DND-41 (cell line): ENCODE measurements at regions not wholly inside any gene's neighbourhood (a gene's known extent, or its start where the extent isn't known, plus 50 kb on each side); places are given as distances from the start of the nearest gene placed in this dataset.

Experiments
- ATAC-seq: fragments of 200-7000 bp; cut with Tn5 transposase; 3 replicates; pipeline ENCODE4 v1.9.1; 2021; ENCODE audit warnings: low read depth; ENCODE audit not compliant: insufficient read depth
- DNase-seq: peaks from one replicate; pipeline ENCODE4 v3.0.0-alpha.2; 2020
- H2AFZ ChIP-seq: 2 replicates; pipeline ENCODE4 v1.6.0; 2012; ENCODE audit warnings: low read depth, low read length
- H3K27ac ChIP-seq: 2 replicates; pipeline ENCODE4 v1.5.1; 2012; ENCODE audit warnings: low read length, inconsistent platforms
- H3K27me3 ChIP-seq: fragments of 200-600 bp; sonication (generic); 2 replicates; pipeline ENCODE4 v1.6.0; 2012; ENCODE audit warnings: low read length, mild to moderate bottlenecking, inconsistent platforms; ENCODE audit not compliant: insufficient read depth, poor library complexity
- H3K36me3 ChIP-seq: 2 replicates; pipeline ENCODE4 v1.5.1; 2012; ENCODE audit warnings: low read length, inconsistent platforms; ENCODE audit not compliant: insufficient read depth
- H3K4me1 ChIP-seq: 2 replicates; pipeline ENCODE4 v1.5.1; 2012; ENCODE audit warnings: mild to moderate bottlenecking, low read length; ENCODE audit not compliant: insufficient read depth
- H3K4me2 ChIP-seq: 2 replicates; pipeline ENCODE4 v1.6.0; 2012; ENCODE audit warnings: mild to moderate bottlenecking, moderate library complexity, low read length, inconsistent platforms; ENCODE audit not compliant: insufficient read depth
- H3K4me3 ChIP-seq, 2 experiments: fragments of 200-600 bp in 1 of 2; shearing (Covaris generic) in 1 of 2; 2 replicates each; pipeline ENCODE4 v1.5.1; 2012 to 2016; ENCODE audit warnings: inconsistent platforms in 2 of 2, low read length in 2 of 2, mild to moderate bottlenecking in 2 of 2, low read depth in 1 of 2, moderate library complexity in 1 of 2
- H3K79me2 ChIP-seq: 2 replicates; pipeline ENCODE4 v1.6.0; 2012; ENCODE audit warnings: low read length, inconsistent platforms; ENCODE audit not compliant: insufficient read depth
- H3K9ac ChIP-seq: 2 replicates; pipeline ENCODE4 v1.6.0; 2012; ENCODE audit warnings: low read depth, mild to moderate bottlenecking, inconsistent platforms, low read length, moderate library complexity
- H3K9me3 ChIP-seq: 2 replicates; pipeline ENCODE4 v1.5.1; 2012; ENCODE audit warnings: low read length, moderate library complexity, mild to moderate bottlenecking, inconsistent platforms; ENCODE audit not compliant: insufficient read depth, severe bottlenecking
- H4K20me1 ChIP-seq: 2 replicates; pipeline ENCODE4 v1.6.0; 2012; ENCODE audit warnings: low read length; ENCODE audit not compliant: insufficient read depth
- CTCF ChIP-seq: IDR thresholded peaks from 2 replicates; pipeline ENCODE4 v1.5.1; 2012; ENCODE audit warnings: borderline replicate concordance, low read length, moderate library complexity, mild to moderate bottlenecking; ENCODE audit not compliant: poor library complexity, severe bottlenecking; ENCODE audit errors: extremely low read depth
- EZH2 ChIP-seq: IDR thresholded peaks from 3 replicates; pipeline ENCODE4 v1.6.1; 2012; ENCODE audit warnings: borderline replicate concordance, low read depth, mild to moderate bottlenecking, moderate library complexity, low read length, inconsistent platforms; ENCODE audit not compliant: severe bottlenecking

- H3K27me3 ChIP-seq: no peaks in the 10 kb centered on the region
- H2AFZ ChIP-seq: no peak overlapping the region
- H3K4me2 ChIP-seq: no peak overlapping the region
- ATAC-seq: no peak
- no peak overlapping the region for H3K9ac ChIP-seq
- H3K27ac ChIP-seq: no peak overlapping the region
- DNase-seq: no peak
- no peak overlapping the region for H3K4me3 ChIP-seq
- no peaks in the 10 kb centered on the region for H3K79me2 ChIP-seq
- H3K4me1 ChIP-seq: no peaks in the 10 kb centered on the region
- TF ChIP-seq EZH2 (no peak), CTCF (no peak)
- no peaks in the 10 kb centered on the region for H3K36me3 ChIP-seq
- no peaks in the 10 kb centered on the region for H4K20me1 ChIP-seq
- H3K9me3 ChIP-seq: no peaks in the 10 kb centered on the region
Observed at GRCh38 chr1:87647430-87648177, 318.9 kb downstream of the LMO4 start.

- no peaks in the 10 kb centered on the region for H3K9me3 ChIP-seq
- H3K27me3 ChIP-seq: no peaks in the 10 kb centered on the region
- H3K36me3 ChIP-seq: no peaks in the 10 kb centered on the region
- ATAC-seq (no peak), DNase-seq (no peak)
- no peaks in the 10 kb centered on the region for H3K79me2 ChIP-seq
- no peak overlapping the region for H3K4me3 ChIP-seq
- H4K20me1 ChIP-seq: no peaks in the 10 kb centered on the region
- no peak overlapping the region for H3K27ac ChIP-seq
- no peak overlapping the region for H2AFZ ChIP-seq
- H3K4me1 ChIP-seq: no peaks in the 10 kb centered on the region
- no peak overlapping the region for H3K9ac ChIP-seq
- TF ChIP-seq EZH2: no peak
- no peak for TF ChIP-seq CTCF
- no peak overlapping the region for H3K4me2 ChIP-seq
Observed at GRCh38 chr1:87648323-87649119, 319.8 kb downstream of the LMO4 start.

- Histone ChIP-seq H4K20me1 (no peaks in the 10 kb centered on the region), H3K27me3 (no peaks in the 10 kb centered on the region), H3K9ac (no peak overlapping the region), H3K79me2 (no peaks in the 10 kb centered on the region), H3K4me2 (no peak overlapping the region), H3K36me3 (no peaks in the 10 kb centered on the region), H3K27ac (no peak overlapping the region), H2AFZ (no peak overlapping the region), H3K9me3 (no peaks in the 10 kb centered on the region), H3K4me3 (no peak overlapping the region), H3K4me1 (peaks cover 7% of the 10 kb centered on the region)
- ATAC-seq (no peak), DNase-seq (no peak)
- no peak for TF ChIP-seq CTCF
- TF ChIP-seq EZH2: no peak
Observed at GRCh38 chr1:87650306-87650705, 321.6 kb downstream of the LMO4 start.
